PFSK-1 (cell line): ENCODE measurements at regions not wholly inside any gene's neighbourhood (a gene's known extent, or its start where the extent isn't known, plus 50 kb on each side); places are given as distances from the start of the nearest gene placed in this dataset.
A peak's percentile ranks its signal among the peaks of the same experiment; 100 is the strongest.

Source experiments
- FOXP2 ChIP-seq: optimal IDR thresholded peaks from 2 replicates; pipeline ENCODE3; 2011; ENCODE audit warnings: borderline replicate concordance, control low read depth, inconsistent platforms; ENCODE audit not compliant: insufficient read depth; ENCODE audit errors: extremely low read length, extremely low read depth
- POLR2AphosphoS5 ChIP-seq: IDR thresholded peaks from 2 replicates; pipeline ENCODE4 v1.6.1; 2012; ENCODE audit warnings: low read depth, mild to moderate bottlenecking, control low read depth, low read length, moderate library complexity
- SIN3A ChIP-seq: IDR thresholded peaks from 2 replicates; pipeline ENCODE4 v1.6.1; 2012; ENCODE audit warnings: mild to moderate bottlenecking, low read length, moderate library complexity, borderline replicate concordance; ENCODE audit not compliant: insufficient read depth
- TAF1 ChIP-seq: IDR thresholded peaks from 2 replicates; pipeline ENCODE4 v1.6.1; 2012; ENCODE audit warnings: low read length, control low read depth, borderline replicate concordance; ENCODE audit not compliant: insufficient read depth
- TF ChIP-seq, protein P1 (sequence below), 2 experiments: IDR thresholded peaks; 2 replicates each; pipeline versions ENCODE4 v1.6.1 to v1.8.0; 2011 to 2012; ENCODE audit warnings: low read depth in 2 of 2, low read length in 2 of 2, control low read depth in 1 of 2, inconsistent platforms in 1 of 2, mild to moderate bottlenecking in 1 of 2, moderate library complexity in 1 of 2; ENCODE audit not compliant: insufficient read depth in 1 of 2

- TF ChIP-seq, protein P1, sequence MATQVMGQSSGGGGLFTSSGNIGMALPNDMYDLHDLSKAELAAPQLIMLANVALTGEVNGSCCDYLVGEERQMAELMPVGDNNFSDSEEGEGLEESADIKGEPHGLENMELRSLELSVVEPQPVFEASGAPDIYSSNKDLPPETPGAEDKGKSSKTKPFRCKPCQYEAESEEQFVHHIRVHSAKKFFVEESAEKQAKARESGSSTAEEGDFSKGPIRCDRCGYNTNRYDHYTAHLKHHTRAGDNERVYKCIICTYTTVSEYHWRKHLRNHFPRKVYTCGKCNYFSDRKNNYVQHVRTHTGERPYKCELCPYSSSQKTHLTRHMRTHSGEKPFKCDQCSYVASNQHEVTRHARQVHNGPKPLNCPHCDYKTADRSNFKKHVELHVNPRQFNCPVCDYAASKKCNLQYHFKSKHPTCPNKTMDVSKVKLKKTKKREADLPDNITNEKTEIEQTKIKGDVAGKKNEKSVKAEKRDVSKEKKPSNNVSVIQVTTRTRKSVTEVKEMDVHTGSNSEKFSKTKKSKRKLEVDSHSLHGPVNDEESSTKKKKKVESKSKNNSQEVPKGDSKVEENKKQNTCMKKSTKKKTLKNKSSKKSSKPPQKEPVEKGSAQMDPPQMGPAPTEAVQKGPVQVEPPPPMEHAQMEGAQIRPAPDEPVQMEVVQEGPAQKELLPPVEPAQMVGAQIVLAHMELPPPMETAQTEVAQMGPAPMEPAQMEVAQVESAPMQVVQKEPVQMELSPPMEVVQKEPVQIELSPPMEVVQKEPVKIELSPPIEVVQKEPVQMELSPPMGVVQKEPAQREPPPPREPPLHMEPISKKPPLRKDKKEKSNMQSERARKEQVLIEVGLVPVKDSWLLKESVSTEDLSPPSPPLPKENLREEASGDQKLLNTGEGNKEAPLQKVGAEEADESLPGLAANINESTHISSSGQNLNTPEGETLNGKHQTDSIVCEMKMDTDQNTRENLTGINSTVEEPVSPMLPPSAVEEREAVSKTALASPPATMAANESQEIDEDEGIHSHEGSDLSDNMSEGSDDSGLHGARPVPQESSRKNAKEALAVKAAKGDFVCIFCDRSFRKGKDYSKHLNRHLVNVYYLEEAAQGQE (IDR thresholded peaks at IDR 0.05; ENCODE audit: insufficient read depth in 1 of 2, low read depth in 2 of 2, low read length in 2 of 2), result peak; percentile 59 to 90; a peak in 3 of 4 replicates
- no peak for TF ChIP-seq TAF1
- no peak for TF ChIP-seq SIN3A
- no peak for TF ChIP-seq POLR2AphosphoS5
- TF ChIP-seq FOXP2, result no peak
These were observed 64.4 kb upstream of the PCAT7 start for GRCh38 chr9:94490465-94490864.
